ENCODE measurements at regions not wholly inside any gene's neighbourhood (a gene's known extent, or its start where the extent isn't known, plus 50 kb on each side); places are given as distances from the start of the nearest gene placed in this dataset.

GRCh38 chr13:32849369-32849768, 166.9 kb upstream of the KL start:
- H3K36me3 Mint-ChIP-seq (ENCODE audit: low read depth): no peaks in the 10 kb centered on the region
- no peaks in the 10 kb centered on the region; the same call in 1 of the 2 replicates for H3K9me3 Mint-ChIP-seq
- H3K27me3 Mint-ChIP-seq (ENCODE audit: insufficient read depth): peaks cover 27% of the 10 kb centered on the region
- no peaks in the 10 kb centered on the region for H3K4me1 Mint-ChIP-seq (ENCODE audit: low read depth)
- TF ChIP-seq CTCF (IDR thresholded peaks at IDR 0.05): no peak
- no peak overlapping the region for H3K4me3 Mint-ChIP-seq
- H3K27ac Mint-ChIP-seq: no peak overlapping the region
- no peak for DNase-seq

GRCh38 chr13:32850316-32851052, 165.7 kb upstream of the KL start:
- Mint-ChIP-seq H3K4me1 (ENCODE audit: low read depth) (no peaks in the 10 kb centered on the region), H3K4me3 (no peak overlapping the region), H3K27ac (no peak overlapping the region), H3K36me3 (ENCODE audit: low read depth) (no peaks in the 10 kb centered on the region), H3K27me3 (ENCODE audit: insufficient read depth) (peaks cover 29% of the 10 kb centered on the region), H3K9me3 (no peaks in the 10 kb centered on the region; the same call in 1 of the 2 replicates)
- TF ChIP-seq CTCF (IDR thresholded peaks at IDR 0.05): no peak
- no peak for DNase-seq

- DNase-seq: no peak
- Mint-ChIP-seq H3K27ac (no peak overlapping the region), H3K4me3 (no peak overlapping the region), H3K27me3 (ENCODE audit: insufficient read depth) (peaks cover 29% of the 10 kb centered on the region), H3K9me3 (no peaks in the 10 kb centered on the region; the same call in 1 of the 2 replicates), H3K36me3 (ENCODE audit: low read depth) (no peaks in the 10 kb centered on the region), H3K4me1 (ENCODE audit: low read depth) (no peaks in the 10 kb centered on the region)
- TF ChIP-seq CTCF (IDR thresholded peaks at IDR 0.05): no peak
These were observed 164.8 kb upstream of the KL start for GRCh38 chr13:32851083-32852069.

- no peak for DNase-seq
- H3K9me3 Mint-ChIP-seq: no peaks in the 10 kb centered on the region; the same call in 1 of the 2 replicates
- H3K27ac Mint-ChIP-seq: no peak overlapping the region
- no peaks in the 10 kb centered on the region for H3K36me3 Mint-ChIP-seq (ENCODE audit: low read depth)
- no peak for TF ChIP-seq CTCF (IDR thresholded peaks at IDR 0.05)
- H3K4me3 Mint-ChIP-seq: no peak overlapping the region
- H3K4me1 Mint-ChIP-seq (ENCODE audit: low read depth): no peaks in the 10 kb centered on the region
- peaks cover 23% of the 10 kb centered on the region for H3K27me3 Mint-ChIP-seq (ENCODE audit: insufficient read depth)
These were observed 163.7 kb upstream of the KL start for GRCh38 chr13:32852526-32852925.

- no peak overlapping the region for H3K4me3 Mint-ChIP-seq
- no peaks in the 10 kb centered on the region for H3K9me3 Mint-ChIP-seq
- no peaks in the 10 kb centered on the region for H3K4me1 Mint-ChIP-seq (ENCODE audit: low read depth)
- no peak for DNase-seq
- H3K27ac Mint-ChIP-seq: no peak overlapping the region
- H3K27me3 Mint-ChIP-seq (ENCODE audit: insufficient read depth): peaks cover 5% of the 10 kb centered on the region
- no peaks in the 10 kb centered on the region for H3K36me3 Mint-ChIP-seq (ENCODE audit: low read depth)
- TF ChIP-seq CTCF (IDR thresholded peaks at IDR 0.05): no peak
These were observed 159.1 kb upstream of the KL start for GRCh38 chr13:32857077-32857476.
